Panc1 (cell line): ENCODE measurements at regions not wholly inside any gene's neighbourhood (a gene's known extent, or its start where the extent isn't known, plus 50 kb on each side); places are given as distances from the start of the nearest gene placed in this dataset.

Experiments used
- ATAC-seq: fragments of 200-7000 bp; cut with Tn5 transposase; 2 replicates; pipeline ENCODE4 v1.9.1; 2020; ENCODE audit warnings: mild to moderate bottlenecking, moderate library complexity
- BruUV-seq: library from RNA; stranded (reverse); fragments of 400-500 nt; replicated peaks from 2 replicates; lab custom pipeline; 2021; lab: Mats Ljungman, UMichigan
- CTCF ChIA-PET: fragments of 300-600 bp; sonication (Branson Sonifier 250); formaldehyde crosslinking; loops from one replicate; lab custom pipeline; 2022; ENCODE audit warnings: antibody characterized with exemption; lab: Charles Lee
- POLR2A ChIA-PET: fragments of 300-600 bp; sonication (Branson Sonifier 250); formaldehyde crosslinking; loops from one replicate; lab custom pipeline; 2022; ENCODE audit warnings: antibody characterized with exemption; lab: Charles Lee
- DNase-seq: peaks from one replicate; pipeline ENCODE4 v3.0.0-alpha.2; 2010; ENCODE audit warnings: low read depth, low spot score
- H3K27ac ChIP-seq: 2 replicates; pipeline ENCODE4 v1.5.1; 2011; ENCODE audit warnings: mild to moderate bottlenecking, low read length, inconsistent platforms
- H3K27me3 ChIP-seq: fragments of 200-500 bp; sonication (Bioruptor generic); 2 replicates; pipeline ENCODE4 v1.6.0; 2014; ENCODE audit warnings: low read length, inconsistent platforms; ENCODE audit not compliant: control insufficient read depth, insufficient read depth
- H3K36me3 ChIP-seq: fragments of 200-500 bp; sonication (Bioruptor generic); 2 replicates; pipeline ENCODE4 v1.5.1; 2014; ENCODE audit warnings: inconsistent platforms, mild to moderate bottlenecking, low read length, moderate library complexity; ENCODE audit not compliant: control insufficient read depth, insufficient read depth
- H3K4me1 ChIP-seq: 2 replicates; pipeline ENCODE4 v1.5.1; 2011; ENCODE audit warnings: inconsistent platforms, mild to moderate bottlenecking, low read length, moderate library complexity; ENCODE audit not compliant: control insufficient read depth, insufficient read depth
- H3K4me3 ChIP-seq, 2 experiments: 2 replicates each; pipeline ENCODE4 v1.5.1; 2011 to 2012; ENCODE audit warnings: low read depth in 2 of 2, low read length in 2 of 2, mild to moderate bottlenecking in 2 of 2, inconsistent platforms in 1 of 2, moderate library complexity in 1 of 2
- H3K9me3 ChIP-seq: fragments of 200-500 bp; sonication (Bioruptor generic); 2 replicates; pipeline ENCODE4 v1.5.1; 2014; ENCODE audit warnings: low read depth, mild to moderate bottlenecking, inconsistent platforms, low read length, moderate library complexity; ENCODE audit not compliant: control insufficient read depth, insufficient read depth
- POLR2AphosphoS5 ChIP-seq: IDR thresholded peaks from 2 replicates; pipeline ENCODE4 v1.6.1; 2012; ENCODE audit warnings: mild to moderate bottlenecking, low read depth, low read length, moderate library complexity
- REST ChIP-seq, 2 experiments: IDR thresholded peaks; 2 replicates each; pipeline ENCODE4 v1.6.1; 2011 to 2012; ENCODE audit warnings: low read depth in 2 of 2, control low read depth in 1 of 2, low read length in 1 of 2, mild to moderate bottlenecking in 1 of 2, moderate library complexity in 1 of 2; ENCODE audit not compliant: insufficient read depth in 1 of 2
- SIN3A ChIP-seq: IDR thresholded peaks from 2 replicates; pipeline ENCODE4 v1.6.1; 2012; ENCODE audit warnings: low read depth, mild to moderate bottlenecking, low read length, moderate library complexity, borderline replicate concordance; ENCODE audit not compliant: insufficient read depth
- TCF7L2 ChIP-seq: IDR thresholded peaks from 2 replicates; pipeline ENCODE4 v1.6.1; 2011; ENCODE audit warnings: mild to moderate bottlenecking, low read depth, low read length, inconsistent platforms
- in situ Hi-C: cut with HindIII; loops from 2 replicates; pipeline ENCODE4 v1.10.0; 2016; ENCODE audit warnings: low sequenced_read_pairs, low pct_unique_long_range_greater_than_20kb
- intact Hi-C: fragments of 100-400 bp; cut with micrococcal nuclease; formaldehyde crosslinking; loops from one replicate; pipeline ENCODE4 v1.10.0; 2022; ENCODE audit not compliant: unreplicated experiment
- TF ChIP-seq, protein P1 (sequence below): fragments of 450-650 bp; IDR thresholded peaks from 2 replicates; pipeline ENCODE4 v1.5.1; 2017; ENCODE audit warnings: mild to moderate bottlenecking

- ChIA-PET POLR2A (no interaction called here), CTCF (no interaction called here)
- H3K4me1 ChIP-seq: no peaks in the 10 kb centered on the region
- ATAC-seq: no peak
- H3K9me3 ChIP-seq: no peaks in the 10 kb centered on the region
- TF ChIP-seq, protein P1, sequence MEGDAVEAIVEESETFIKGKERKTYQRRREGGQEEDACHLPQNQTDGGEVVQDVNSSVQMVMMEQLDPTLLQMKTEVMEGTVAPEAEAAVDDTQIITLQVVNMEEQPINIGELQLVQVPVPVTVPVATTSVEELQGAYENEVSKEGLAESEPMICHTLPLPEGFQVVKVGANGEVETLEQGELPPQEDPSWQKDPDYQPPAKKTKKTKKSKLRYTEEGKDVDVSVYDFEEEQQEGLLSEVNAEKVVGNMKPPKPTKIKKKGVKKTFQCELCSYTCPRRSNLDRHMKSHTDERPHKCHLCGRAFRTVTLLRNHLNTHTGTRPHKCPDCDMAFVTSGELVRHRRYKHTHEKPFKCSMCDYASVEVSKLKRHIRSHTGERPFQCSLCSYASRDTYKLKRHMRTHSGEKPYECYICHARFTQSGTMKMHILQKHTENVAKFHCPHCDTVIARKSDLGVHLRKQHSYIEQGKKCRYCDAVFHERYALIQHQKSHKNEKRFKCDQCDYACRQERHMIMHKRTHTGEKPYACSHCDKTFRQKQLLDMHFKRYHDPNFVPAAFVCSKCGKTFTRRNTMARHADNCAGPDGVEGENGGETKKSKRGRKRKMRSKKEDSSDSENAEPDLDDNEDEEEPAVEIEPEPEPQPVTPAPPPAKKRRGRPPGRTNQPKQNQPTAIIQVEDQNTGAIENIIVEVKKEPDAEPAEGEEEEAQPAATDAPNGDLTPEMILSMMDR: no peak
- TF ChIP-seq SIN3A (no peak), REST (IDR thresholded peaks at IDR 0.05; ENCODE audit: insufficient read depth in 1 of 2, low read depth in 2 of 2, low read length in 1 of 2) (no peak), POLR2AphosphoS5 (no peak), TCF7L2 (no peak)
- in situ Hi-C loops: no loop called here
- DNase-seq: no peak
- no peaks in the 10 kb centered on the region for H3K36me3 ChIP-seq
- intact Hi-C loops: no loop called here
- H3K4me3 ChIP-seq: no peak overlapping the region
- H3K27me3 ChIP-seq: no peaks in the 10 kb centered on the region; the same call in 1 of the 2 replicates
- no peak overlapping the region for H3K27ac ChIP-seq
- BruUV-seq: no TSS peak
These were observed 271.4 kb downstream of the ELAVL2 start for GRCh38 chr9:23554686-23555085.

GRCh38 chr9:23555851-23556250 is 270.2 kb downstream of the ELAVL2 start:
- in situ Hi-C loops (no loop called here), intact Hi-C loops (no loop called here)
- no peak overlapping the region for H3K27ac ChIP-seq
- H3K27me3 ChIP-seq: no peaks in the 10 kb centered on the region; the same call in 1 of the 2 replicates
- H3K36me3 ChIP-seq: no peaks in the 10 kb centered on the region
- H3K4me3 ChIP-seq: no peak overlapping the region
- ATAC-seq (no peak), DNase-seq (no peak)
- no peaks in the 10 kb centered on the region for H3K4me1 ChIP-seq
- ChIA-PET POLR2A (no interaction called here), CTCF (no interaction called here)
- BruUV-seq: no TSS peak
- no peak for TF ChIP-seq REST (IDR thresholded peaks at IDR 0.05; ENCODE audit: insufficient read depth in 1 of 2, low read depth in 2 of 2, low read length in 1 of 2)
- TF ChIP-seq TCF7L2: no peak
- TF ChIP-seq SIN3A: no peak
- no peak for TF ChIP-seq POLR2AphosphoS5
- TF ChIP-seq, protein P1: no peak
- no peaks in the 10 kb centered on the region for H3K9me3 ChIP-seq
